ENCODE measurements at regions not wholly inside any gene's neighbourhood (a gene's known extent, or its start where the extent isn't known, plus 50 kb on each side); places are given as distances from the start of the nearest gene placed in this dataset.

- ChIA-PET POLR2A (ENCODE audit: low non-redundant PET) (no interaction called here), CTCF (no interaction called here)
- no TSS peak for BruUV-seq (replicated peaks)
- no peak overlapping the region for H3K27ac ChIP-seq (ENCODE audit: low read depth, low read length, poor library complexity, severe bottlenecking)
- H3K4me1 ChIP-seq (ENCODE audit: insufficient read depth, low read length, poor library complexity, severe bottlenecking), result no peaks in the 10 kb centered on the region
- intact Hi-C loops (cut with micrococcal nuclease; ENCODE audit: unreplicated experiment), result no loop called here
- no peaks in the 10 kb centered on the region for H3K27me3 ChIP-seq (replicated peaks; ENCODE audit: insufficient read depth, low read depth, low read length, poor library complexity)
- peaks cover 48% of the 10 kb centered on the region for H3K9me3 ChIP-seq (ENCODE audit: low read depth, low read length, poor library complexity, severe bottlenecking)
- DNase-seq (ENCODE audit: low spot score), result no peak
- no peak overlapping the region for H3K4me3 ChIP-seq (ENCODE audit: low read depth, low read length, poor library complexity, severe bottlenecking)
- no peaks in the 10 kb centered on the region for H3K36me3 ChIP-seq (ENCODE audit: insufficient read depth, low read length, poor library complexity, severe bottlenecking)
- TF ChIP-seq CTCF (conservative IDR thresholded peaks at IDR 0.05; ENCODE audit: low read depth, low read length), result no peak
- TF ChIP-seq EZH2 (IDR thresholded peaks at IDR 0.05; ENCODE audit: borderline replicate concordance, low read depth, low read length, poor library complexity, severe bottlenecking), result no peak
Observed at GRCh38 chr6:61562098-61562497, 723.9 kb downstream of the KHDRBS2 start.

GRCh38 chr6:61558796-61559195 lies 727.2 kb downstream of the KHDRBS2 start:
- no peak overlapping the region for H3K27ac ChIP-seq (ENCODE audit: low read depth, low read length, poor library complexity, severe bottlenecking)
- no peak for DNase-seq (ENCODE audit: low spot score)
- H3K27me3 ChIP-seq (replicated peaks; ENCODE audit: insufficient read depth, low read depth, low read length, poor library complexity), result no peaks in the 10 kb centered on the region
- ChIA-PET CTCF (no interaction called here), POLR2A (ENCODE audit: low non-redundant PET) (no interaction called here)
- no TSS peak for BruUV-seq (replicated peaks)
- H3K4me1 ChIP-seq (ENCODE audit: insufficient read depth, low read length, poor library complexity, severe bottlenecking), result no peaks in the 10 kb centered on the region
- no peaks in the 10 kb centered on the region for H3K36me3 ChIP-seq (ENCODE audit: insufficient read depth, low read length, poor library complexity, severe bottlenecking)
- H3K9me3 ChIP-seq (ENCODE audit: low read depth, low read length, poor library complexity, severe bottlenecking), result peaks cover 55% of the 10 kb centered on the region
- H3K4me3 ChIP-seq (ENCODE audit: low read depth, low read length, poor library complexity, severe bottlenecking), result no peak overlapping the region
- intact Hi-C loops (cut with micrococcal nuclease; ENCODE audit: unreplicated experiment), result no loop called here
- no peak for TF ChIP-seq EZH2 (IDR thresholded peaks at IDR 0.05; ENCODE audit: borderline replicate concordance, low read depth, low read length, poor library complexity, severe bottlenecking)
- TF ChIP-seq CTCF (conservative IDR thresholded peaks at IDR 0.05; ENCODE audit: low read depth, low read length), result no peak

- no TSS peak for BruUV-seq (replicated peaks)
- no peak for DNase-seq (ENCODE audit: low spot score)
- CTCF ChIA-PET, result no interaction called here
- intact Hi-C loops (cut with micrococcal nuclease; ENCODE audit: unreplicated experiment), result no loop called here
- Histone ChIP-seq H3K4me3 (ENCODE audit: low read depth, low read length, poor library complexity, severe bottlenecking) (no peak overlapping the region), H3K9me3 (ENCODE audit: low read depth, low read length, poor library complexity, severe bottlenecking) (peaks cover 36% of the 10 kb centered on the region), H3K27ac (ENCODE audit: low read depth, low read length, poor library complexity, severe bottlenecking) (no peak overlapping the region), H3K36me3 (ENCODE audit: insufficient read depth, low read length, poor library complexity, severe bottlenecking) (no peaks in the 10 kb centered on the region), H3K4me1 (ENCODE audit: insufficient read depth, low read length, poor library complexity, severe bottlenecking) (no peaks in the 10 kb centered on the region), H3K27me3 (replicated peaks; ENCODE audit: insufficient read depth, low read depth, low read length, poor library complexity) (no peaks in the 10 kb centered on the region)
- TF ChIP-seq CTCF (conservative IDR thresholded peaks at IDR 0.05; ENCODE audit: low read depth, low read length), result no peak
- TF ChIP-seq EZH2 (IDR thresholded peaks at IDR 0.05; ENCODE audit: borderline replicate concordance, low read depth, low read length, poor library complexity, severe bottlenecking), result no peak
- POLR2A ChIA-PET (ENCODE audit: low non-redundant PET), result no interaction called here
Observed at GRCh38 chr6:61555993-61556392, 730.0 kb downstream of the KHDRBS2 start.

All from A673 (cell line).